Lung (tissue), 11 donors: ENCODE measurements at regions not wholly inside any gene's neighbourhood (a gene's known extent, or its start where the extent isn't known, plus 50 kb on each side); places are given as distances from the start of the nearest gene placed in this dataset.

Experiments
- ATAC-seq: fragments of 200-7000 bp; cut with Tn5 transposase; one replicate; pipeline ENCODE4 v1.9.1; 2020; ENCODE audit warnings: moderate number of reproducible peaks; ENCODE audit not compliant: insufficient read depth, low FRiP score
- DNase-seq, 3 donors: peaks; one replicate each; pipeline ENCODE4 v3.0.0-alpha.2; 2013 to 2017
- H3K27ac ChIP-seq, 2 donors: one replicate each; pipeline ENCODE4 v1.5.1; 2013; ENCODE audit warnings: mild to moderate bottlenecking in 2 of 2, moderate library complexity in 2 of 2, control low read depth in 1 of 2, inconsistent platforms in 1 of 2, low read depth in 1 of 2, low read length in 1 of 2
- H3K27me3 ChIP-seq, 3 donors: one replicate each; pipeline ENCODE4 v1.5.1; 2013; ENCODE audit warnings: low read length in 2 of 3; ENCODE audit not compliant: control insufficient read depth in 3 of 3, insufficient read depth in 3 of 3
- H3K36me3 ChIP-seq, 4 donors: one replicate each; pipeline ENCODE4 v1.5.1; 2013; ENCODE audit warnings: low read length in 4 of 4, mild to moderate bottlenecking in 1 of 4, moderate library complexity in 1 of 4; ENCODE audit not compliant: control insufficient read depth in 4 of 4, insufficient read depth in 4 of 4
- H3K4me1 ChIP-seq, 5 donors: one replicate each; pipeline ENCODE4 v1.5.1; 2013; ENCODE audit warnings: low read length in 5 of 5, mild to moderate bottlenecking in 2 of 5, moderate library complexity in 1 of 5; ENCODE audit not compliant: control insufficient read depth in 5 of 5, insufficient read depth in 5 of 5
- H3K4me3 ChIP-seq: one replicate; pipeline ENCODE4 v1.5.1; 2013; ENCODE audit warnings: mild to moderate bottlenecking, control low read depth, moderate library complexity
- H3K9ac ChIP-seq, 2 donors: one replicate each; pipeline ENCODE4 v1.5.1; 2013; ENCODE audit warnings: low read length in 2 of 2, control low read depth in 1 of 2; ENCODE audit not compliant: insufficient read depth in 1 of 2
- H3K9me3 ChIP-seq, 4 donors: one replicate each; pipeline ENCODE4 v1.5.1; 2013; ENCODE audit warnings: low read length in 3 of 4, mild to moderate bottlenecking in 1 of 4, moderate library complexity in 1 of 4; ENCODE audit not compliant: control insufficient read depth in 4 of 4, insufficient read depth in 3 of 4
- WGBS, 2 donors: extraction: QIAGEN DNeasy Blood & Tissue Kit; methylation state at CpG; one replicate each; pipeline ENCODE4 v1.1.7; 2013; 5-methylcytosine and 5-hydroxymethylcytosine counted together
- TF ChIP-seq, protein P1 (sequence below): IDR thresholded peaks from 2 replicates; pipeline ENCODE4 v1.5.1; 2012; ENCODE audit warnings: mild to moderate bottlenecking; ENCODE audit errors: control extremely low read depth, extremely low read depth
- donor health status: control.
- donor health status: control.
- donor health status: Bipolar disorder and iron deficiency.
- donor health status: healthy.
- donor health status: DM: yes; HTN: yes; CAD: no.

DNA sequence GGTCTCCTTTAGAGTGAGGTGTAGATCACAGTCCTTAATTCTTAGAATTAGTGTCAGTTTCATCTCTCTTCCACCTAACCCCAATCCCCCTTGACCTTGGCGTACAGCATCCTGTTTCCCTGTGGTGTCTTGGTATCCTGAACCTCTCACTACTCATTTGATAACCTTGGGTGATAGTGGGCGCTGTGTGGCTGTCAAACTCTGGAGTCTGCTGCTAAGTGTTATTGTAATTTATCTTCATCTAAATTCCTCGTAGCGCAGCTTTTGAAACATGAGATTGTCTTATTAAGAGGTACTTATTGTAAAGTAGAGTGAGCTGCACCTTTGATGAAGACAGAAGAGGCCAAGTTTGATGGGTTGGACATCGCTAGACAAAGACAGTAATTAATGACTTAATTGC lies 222.6 kb upstream of the SPRED2 start:
- Histone ChIP-seq H3K4me3 (no peak overlapping the region), H3K36me3 (no peaks in the 10 kb centered on the region), H3K4me1 (peaks cover 0 to 6% (median under 1%) of the 10 kb centered on the region in 5 donors), H3K27me3 (no peaks in the 10 kb centered on the region), H3K9ac (no peak overlapping the region), H3K9me3 (no peaks in the 10 kb centered on the region), H3K27ac (no peak overlapping the region)
- no peak for DNase-seq
- TF ChIP-seq, protein P1, sequence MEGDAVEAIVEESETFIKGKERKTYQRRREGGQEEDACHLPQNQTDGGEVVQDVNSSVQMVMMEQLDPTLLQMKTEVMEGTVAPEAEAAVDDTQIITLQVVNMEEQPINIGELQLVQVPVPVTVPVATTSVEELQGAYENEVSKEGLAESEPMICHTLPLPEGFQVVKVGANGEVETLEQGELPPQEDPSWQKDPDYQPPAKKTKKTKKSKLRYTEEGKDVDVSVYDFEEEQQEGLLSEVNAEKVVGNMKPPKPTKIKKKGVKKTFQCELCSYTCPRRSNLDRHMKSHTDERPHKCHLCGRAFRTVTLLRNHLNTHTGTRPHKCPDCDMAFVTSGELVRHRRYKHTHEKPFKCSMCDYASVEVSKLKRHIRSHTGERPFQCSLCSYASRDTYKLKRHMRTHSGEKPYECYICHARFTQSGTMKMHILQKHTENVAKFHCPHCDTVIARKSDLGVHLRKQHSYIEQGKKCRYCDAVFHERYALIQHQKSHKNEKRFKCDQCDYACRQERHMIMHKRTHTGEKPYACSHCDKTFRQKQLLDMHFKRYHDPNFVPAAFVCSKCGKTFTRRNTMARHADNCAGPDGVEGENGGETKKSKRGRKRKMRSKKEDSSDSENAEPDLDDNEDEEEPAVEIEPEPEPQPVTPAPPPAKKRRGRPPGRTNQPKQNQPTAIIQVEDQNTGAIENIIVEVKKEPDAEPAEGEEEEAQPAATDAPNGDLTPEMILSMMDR, result no peak
- WGBS, 2 donors, result 81 to 87% methylated on average over 5 of the region's 5 CpGs
- ATAC-seq, result no peak

DNA sequence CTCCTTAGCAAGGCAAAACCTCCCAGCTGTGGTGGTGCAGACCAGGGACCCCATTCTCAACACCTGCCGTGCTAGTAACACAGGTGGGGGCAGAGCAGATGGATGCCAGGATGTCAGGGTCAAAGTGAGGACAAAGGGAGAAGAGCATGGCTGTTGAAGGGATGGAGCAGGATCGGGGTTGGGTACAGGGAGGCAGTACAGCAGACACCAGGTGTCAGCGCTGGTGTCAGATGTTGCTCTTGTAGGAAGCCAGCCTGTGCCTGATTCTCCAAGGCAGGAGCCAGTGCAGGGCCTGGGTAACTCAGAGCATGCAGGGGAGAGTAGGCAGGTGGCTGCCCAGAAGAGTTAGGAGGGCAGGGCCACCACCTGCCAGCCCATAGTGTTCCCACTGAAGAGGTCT lies 222.1 kb upstream of the SPRED2 start:
- ATAC-seq (no peak), DNase-seq (no peak)
- Histone ChIP-seq H3K36me3 (no peaks in the 10 kb centered on the region), H3K27me3 (no peaks in the 10 kb centered on the region), H3K27ac (no peak overlapping the region), H3K9ac (no peak overlapping the region), H3K4me3 (no peak overlapping the region), H3K9me3 (no peaks in the 10 kb centered on the region), H3K4me1 (peaks cover 0 to 11% (median 0%) of the 10 kb centered on the region in 5 donors)
- TF ChIP-seq, protein P1, result no peak
- WGBS, 2 donors, result 82 to 91% methylated on average over 3 of the region's 3 CpGs

DNA sequence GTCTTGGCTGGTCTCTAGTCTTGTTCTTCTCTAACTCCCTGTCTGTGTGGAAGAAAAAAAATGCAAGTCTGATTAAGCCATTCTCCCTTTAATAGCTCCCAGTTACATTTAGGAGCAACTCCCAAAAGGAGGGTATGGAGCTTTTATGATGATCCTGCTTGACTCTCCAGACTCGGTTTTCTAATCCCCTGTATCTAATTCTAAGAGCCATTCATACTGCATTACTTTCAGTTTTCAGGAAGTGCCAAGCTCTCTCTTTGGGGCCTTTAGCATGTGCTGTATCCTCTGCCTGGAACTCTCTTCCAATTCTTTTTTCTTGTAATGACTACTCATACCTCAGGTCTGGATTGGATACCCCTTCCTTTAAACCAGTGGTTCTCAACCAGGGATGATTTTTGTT lies 219.7 kb upstream of the SPRED2 start:
- DNase-seq (no peak), ATAC-seq (no peak)
- H3K9ac ChIP-seq, result no peak overlapping the region
- H3K36me3 ChIP-seq, result no peaks in the 10 kb centered on the region
- WGBS, 2 donors, result 70 to 80% methylated on average over 1 of the region's 1 CpG
- TF ChIP-seq, protein P1, result no peak
- H3K4me3 ChIP-seq, result no peak overlapping the region
- H3K27me3 ChIP-seq, result no peaks in the 10 kb centered on the region
- no peak overlapping the region for H3K27ac ChIP-seq
- H3K4me1 ChIP-seq, result peaks cover 0 to 6% (median 0%) of the 10 kb centered on the region in 5 donors
- no peaks in the 10 kb centered on the region for H3K9me3 ChIP-seq
